HG03095 (cell line): ENCODE measurements at regions not wholly inside any gene's neighbourhood (a gene's known extent, or its start where the extent isn't known, plus 50 kb on each side); places are given as distances from the start of the nearest gene placed in this dataset.
A peak's percentile ranks its signal among the peaks of the same experiment; 100 is the strongest.
"Not testable (repeated sequence)": the region's sequence is repeated elsewhere in the genome, so short reads cannot be mapped to it uniquely, and the experiment has no call there.

Experiments used
- ATAC-seq: cut with Tn5 transposase; IDR thresholded peaks from one replicate; pipeline ENCODE4 v1.9.1; 2021; ENCODE audit warnings: moderate library complexity; ENCODE audit not compliant: unreplicated experiment

DNA sequence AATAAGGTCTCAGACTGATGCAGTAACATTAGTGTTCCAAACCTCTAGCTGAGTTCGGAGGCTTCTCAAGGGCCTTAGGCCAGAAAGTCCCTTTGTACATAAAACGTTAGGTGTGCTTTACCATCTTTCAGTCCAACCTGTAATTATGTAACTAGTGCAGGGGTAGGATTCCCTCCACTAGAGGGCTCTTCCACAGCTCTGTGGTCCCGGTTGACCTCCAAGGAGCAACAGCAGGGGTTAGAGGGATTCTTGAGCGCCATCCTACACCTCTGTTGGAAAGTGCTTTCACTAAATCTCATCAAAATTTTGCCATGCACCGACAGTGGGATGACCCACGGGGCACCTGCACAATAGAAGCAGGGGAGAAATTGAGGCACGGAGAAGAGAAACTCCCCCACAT is 155.8 kb upstream of the LRP1B start:
- peak; percentile 54 for ATAC-seq

DNA sequence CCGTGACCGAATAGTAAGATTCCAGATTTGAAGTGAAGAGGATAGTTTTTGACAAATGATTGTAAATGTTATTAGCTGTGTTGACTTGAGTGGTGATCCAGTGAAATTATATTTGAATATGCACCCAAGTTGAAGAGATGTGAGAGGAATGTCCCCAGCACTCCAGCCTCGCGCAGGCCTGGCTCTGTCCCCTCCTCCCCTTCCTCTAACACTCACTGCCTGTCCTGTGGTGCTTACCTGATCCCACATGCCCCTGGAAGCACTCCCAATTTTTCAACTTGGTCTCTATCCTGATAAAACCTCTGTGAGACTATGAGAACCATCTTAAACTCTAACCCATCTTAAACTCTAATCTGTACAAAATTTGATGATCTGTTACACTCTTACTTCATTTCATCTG is 154.7 kb upstream of the LRP1B start:
- ATAC-seq: no peak

DNA sequence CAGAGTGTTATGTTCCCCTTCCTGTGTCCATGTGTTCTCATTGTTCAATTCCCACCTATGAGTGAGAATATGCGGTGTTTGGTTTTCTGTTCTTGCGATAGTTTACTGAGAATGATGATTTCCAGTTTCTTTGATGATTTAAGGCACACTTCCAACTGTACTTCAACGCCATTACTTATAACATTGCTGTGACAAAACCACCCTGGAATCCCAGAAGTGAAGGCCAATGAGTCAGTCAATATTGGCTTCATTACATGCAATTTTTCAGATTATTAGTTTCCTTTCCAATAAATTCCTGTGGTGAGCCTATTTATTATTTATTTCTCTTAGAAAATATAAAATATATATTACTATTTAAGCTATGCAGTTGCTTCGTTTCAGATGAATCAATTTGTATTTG is 153.5 kb upstream of the LRP1B start:
- ATAC-seq: not testable (repeated sequence)

DNA sequence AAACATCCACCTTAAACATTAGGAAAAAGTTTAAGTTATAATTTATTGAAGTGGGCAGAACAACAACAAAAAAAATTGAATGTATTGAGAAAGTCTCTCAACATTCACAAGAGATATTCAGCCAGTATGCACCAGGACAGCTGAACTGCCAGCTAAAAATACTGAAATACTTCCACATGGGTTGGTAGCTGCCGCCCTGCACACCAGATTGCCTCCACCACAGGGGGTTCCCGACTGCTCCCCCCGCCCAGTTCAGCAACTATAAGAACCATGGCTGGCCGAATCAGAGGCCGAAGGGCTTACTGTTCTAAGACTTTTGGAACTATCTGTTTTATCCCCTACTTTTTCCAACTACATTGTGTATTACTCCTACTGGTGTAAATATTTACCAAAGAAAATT is 150.0 kb upstream of the LRP1B start:
- ATAC-seq: no peak

DNA sequence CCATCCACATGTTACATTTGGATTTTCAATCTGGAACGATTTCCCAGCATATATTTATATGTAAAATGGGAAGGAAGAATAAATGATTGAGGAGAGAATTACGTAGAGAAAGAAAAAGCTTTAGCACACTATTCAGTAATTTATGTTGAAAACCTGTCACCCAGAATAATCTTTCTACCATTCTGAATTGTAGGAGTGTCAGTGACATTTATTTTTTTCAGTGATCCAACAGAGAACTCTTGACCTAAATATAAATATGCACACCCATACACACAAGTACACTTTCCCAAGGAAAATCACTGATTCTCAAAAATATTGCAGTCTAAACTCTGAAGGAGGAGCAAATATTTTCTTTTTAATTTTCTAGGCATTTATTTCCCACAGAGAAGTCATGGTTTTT is 140.2 kb upstream of the LRP1B start:
- ATAC-seq: no peak

DNA sequence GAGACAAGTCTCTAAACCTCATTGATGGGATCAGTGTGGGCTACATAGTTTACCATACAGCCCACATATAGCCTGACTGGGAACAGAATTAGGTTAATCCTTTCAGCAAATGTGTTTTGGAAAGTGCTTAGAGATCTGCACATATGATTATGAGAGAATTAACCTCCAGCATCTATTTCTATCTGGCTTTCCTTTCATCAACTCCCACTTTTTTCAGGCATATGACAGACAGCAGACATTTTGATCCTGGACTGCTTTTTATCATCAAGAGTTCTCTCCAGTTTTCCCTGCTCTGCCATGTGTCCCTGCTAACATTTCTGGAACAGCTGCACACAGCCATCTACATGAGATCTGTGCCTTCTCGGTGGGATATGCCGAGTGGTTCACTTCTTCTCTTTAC is 139.5 kb upstream of the LRP1B start:
- ATAC-seq: no peak

DNA sequence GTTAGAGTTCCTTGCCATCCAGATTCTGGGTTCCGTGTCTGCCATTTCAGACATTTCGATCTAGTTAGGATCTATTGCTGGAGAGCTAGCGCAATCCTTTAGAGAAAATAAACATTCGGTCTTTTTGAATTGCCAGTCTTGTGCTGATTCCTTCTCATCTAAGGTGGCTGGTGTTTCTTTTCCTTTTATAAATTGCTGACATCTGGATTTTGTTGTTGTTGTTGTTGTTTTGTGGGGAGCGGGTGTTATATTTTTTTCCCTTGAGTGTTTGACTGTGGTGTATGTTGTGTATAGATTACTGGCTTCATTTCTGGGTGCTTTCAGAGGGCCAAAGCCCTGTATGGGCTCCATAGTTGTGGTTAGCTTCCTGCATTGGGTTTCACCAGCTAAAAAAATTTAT is 128.5 kb upstream of the LRP1B start:
- ATAC-seq: no peak

DNA sequence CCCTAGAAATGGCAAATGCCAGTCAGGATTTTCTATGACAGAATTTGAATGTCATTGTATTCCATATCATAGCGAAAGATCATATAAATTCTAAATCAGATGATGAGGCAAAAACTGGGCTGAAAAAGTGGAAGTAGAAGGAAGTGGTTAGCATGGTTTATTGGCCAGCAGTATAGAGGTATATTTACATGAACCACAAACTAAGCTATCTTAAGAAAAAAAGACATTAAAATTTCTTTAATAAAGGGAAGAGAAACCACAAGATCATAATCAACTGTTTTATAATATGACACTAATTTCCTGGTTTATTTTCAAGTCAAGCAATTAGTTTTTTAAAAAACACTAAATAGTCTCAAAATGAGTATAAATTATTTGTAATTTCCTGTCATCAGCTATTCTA is 123.2 kb upstream of the LRP1B start:
- ATAC-seq: no peak

DNA sequence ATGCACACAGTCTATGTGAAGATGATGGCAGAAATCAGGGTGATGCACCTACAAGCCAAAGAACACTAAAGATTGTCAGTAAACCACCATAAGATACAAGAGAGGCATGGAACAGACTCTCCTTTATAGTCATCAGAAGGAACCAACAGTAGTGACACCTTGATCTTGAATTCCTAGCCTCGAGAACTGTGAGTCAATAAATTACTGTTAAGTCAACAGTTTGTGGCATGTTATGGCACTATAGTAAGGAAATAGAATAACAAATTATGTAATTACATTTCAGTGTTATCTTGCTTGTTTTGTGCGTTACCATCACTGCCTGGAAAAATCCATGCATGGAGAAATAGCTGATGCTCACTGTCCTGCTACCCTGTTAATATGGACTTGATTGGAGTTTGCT is 110.2 kb upstream of the LRP1B start:
- ATAC-seq: no peak

DNA sequence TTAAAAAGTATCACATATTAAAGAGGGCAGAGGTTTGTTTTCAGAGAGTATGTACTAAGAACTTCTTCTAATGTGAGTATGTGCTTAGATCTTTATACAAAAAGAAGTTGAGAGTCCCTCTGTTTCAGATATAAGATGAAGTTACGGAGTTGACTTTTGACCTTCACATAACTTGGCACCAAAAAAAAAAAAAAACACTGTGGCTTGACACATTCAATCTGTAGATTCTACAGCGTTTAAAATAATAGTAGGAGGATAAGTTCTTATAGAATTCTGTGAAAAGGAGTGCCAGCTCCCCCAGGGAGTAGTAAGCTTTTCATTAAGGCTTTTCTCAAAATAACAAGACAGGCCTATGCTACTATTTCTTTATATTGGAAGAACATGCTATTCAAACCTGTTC is 105.4 kb upstream of the LRP1B start:
- no peak for ATAC-seq

DNA sequence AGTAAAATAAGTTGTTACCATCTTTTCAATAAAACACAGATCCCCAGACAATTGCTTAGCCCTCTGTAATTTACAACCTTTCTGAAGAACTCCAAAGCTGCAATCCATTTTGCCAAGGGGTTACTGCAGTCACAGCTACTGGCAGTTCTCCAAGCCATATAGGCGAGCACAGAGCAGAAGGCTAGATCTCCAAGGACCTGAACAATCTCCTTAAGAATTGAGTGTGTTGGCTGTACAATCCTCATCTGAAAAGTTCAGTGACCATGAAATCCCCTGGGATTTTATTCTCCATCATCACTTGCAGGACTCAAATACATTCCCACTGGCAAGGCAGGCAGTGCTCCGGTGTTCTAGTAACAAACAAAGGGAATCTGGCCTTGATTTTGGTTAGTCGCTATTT is 103.9 kb upstream of the LRP1B start:
- no peak for ATAC-seq

DNA sequence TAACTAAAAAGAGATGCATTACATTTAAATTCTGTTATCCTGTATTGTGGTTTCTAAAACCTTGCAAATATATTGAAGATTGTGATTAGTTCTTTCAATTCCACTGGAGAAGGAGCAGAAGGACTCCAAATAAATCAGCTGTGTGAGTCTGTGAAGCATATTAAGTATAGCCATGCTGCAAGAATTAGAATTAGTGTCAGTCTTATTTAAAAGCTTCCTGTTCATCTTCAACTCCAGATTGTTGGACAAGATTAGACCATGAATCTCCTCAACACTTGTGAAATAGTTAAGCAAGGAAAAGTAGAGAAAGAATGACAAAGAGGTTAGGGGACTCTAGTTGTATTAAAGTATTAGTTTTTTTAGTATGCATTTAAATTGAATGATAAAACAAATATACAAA is 92.5 kb upstream of the LRP1B start:
- no peak for ATAC-seq

DNA sequence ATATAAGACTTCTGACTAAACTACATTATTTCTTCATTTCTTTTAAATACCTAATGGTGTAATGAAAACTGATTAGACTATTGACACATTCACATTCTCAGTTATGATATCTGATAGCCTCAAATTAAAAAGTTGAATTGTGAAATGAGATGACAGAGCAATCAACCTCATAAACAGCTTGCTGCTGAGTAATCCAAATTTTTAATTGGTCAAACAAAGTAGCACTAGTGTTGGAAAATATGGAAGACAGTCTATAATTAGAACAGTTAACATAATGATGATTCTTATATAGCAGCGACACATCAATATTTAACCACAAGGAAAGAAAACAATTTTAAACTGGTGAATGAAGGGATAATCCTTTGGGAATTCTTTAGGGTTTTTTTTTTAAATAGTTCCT is 91.9 kb upstream of the LRP1B start:
- no peak for ATAC-seq

DNA sequence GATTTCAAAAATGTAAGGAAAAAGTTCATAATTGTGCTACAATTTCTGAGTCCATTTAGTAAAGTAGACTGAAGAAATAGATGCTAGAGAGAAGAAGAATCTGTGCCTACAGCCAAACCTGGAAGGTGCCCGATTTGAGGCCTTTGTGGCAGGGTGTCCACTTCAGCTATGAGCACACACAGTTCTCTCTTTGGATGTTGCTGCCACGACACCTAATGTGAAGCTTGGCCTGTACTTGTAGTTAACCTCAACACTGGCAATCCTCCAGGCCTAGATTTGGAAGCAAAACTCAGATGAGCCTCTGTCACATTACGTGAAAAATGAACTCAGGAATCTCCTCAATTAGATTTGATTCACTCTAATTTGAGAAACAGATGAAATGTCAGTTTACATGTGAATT is 90.1 kb upstream of the LRP1B start:
- ATAC-seq: no peak

DNA sequence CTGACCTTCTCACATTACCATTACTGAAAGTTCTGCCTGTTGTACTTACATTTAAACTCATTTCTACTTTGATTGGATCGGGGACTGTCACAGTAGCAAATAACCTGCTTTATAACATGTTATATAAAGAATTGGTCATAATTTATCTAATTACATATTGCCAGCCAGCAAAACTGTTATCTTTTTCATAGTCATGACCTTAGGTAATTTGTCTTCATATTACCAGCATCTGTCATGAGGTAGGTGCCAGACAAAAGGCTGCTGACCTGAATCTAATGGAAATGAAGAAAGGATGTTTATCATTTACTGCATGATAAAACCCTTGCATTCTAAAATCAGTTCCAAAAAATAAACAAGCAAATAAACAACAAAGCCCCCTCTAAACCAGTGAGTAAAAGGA is 89.4 kb upstream of the LRP1B start:
- ATAC-seq: no peak

DNA sequence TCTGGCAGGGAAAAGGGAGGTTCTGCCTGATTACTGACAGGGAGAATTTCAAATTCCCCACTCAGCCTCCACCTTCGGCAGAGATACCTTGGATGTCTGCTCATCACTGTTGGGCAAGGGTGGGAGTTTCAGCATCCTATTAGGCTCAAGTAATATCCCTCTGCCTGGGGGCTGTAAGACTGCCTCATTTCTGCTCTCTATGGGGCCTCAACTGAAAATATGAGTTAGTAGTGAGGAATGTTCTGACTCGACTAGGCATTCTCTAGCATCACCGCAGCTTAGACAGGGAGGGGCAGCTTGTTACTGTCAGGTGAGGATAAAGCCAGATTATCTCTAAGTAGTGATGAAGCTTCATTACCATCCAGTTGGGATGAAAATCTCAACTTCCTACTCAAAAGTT is 87.7 kb upstream of the LRP1B start:
- no peak for ATAC-seq

DNA sequence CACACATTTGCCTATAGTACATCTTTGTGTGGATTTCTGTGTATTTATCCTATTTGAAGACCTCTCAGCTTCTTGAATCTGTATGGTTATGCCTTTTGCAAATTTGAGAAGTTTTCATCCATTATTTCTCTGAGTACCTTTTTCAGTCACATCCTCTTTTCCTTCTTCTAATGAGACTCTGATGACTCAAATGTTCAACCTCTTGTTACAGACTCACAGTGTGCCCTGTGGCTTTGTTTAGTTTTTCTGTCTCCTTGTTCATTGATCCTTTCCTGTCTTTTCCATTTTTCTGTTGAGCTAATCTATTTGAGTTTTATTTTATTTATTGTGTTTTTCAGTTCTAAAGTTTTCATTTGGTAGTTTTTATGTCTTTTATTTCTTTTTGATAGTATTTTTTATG is 87.0 kb upstream of the LRP1B start:
- no peak for ATAC-seq

DNA sequence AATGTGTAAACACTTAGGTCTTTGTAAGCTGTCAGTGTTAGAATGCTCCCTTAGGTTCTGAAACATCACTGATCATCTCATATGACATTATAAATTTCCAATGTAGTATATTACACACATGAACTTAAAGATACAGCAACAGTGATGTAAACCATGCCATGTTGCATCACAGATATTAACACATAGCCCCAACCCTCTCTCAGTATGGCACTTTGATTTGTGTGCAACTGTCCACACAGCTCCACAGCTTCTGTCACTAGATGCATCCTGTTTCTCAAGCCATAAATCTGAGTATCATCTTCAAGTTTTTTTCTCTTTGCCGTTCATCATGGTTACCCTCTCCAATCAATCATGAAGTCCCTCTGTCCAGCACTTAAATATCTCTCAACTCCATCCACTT is 69.2 kb upstream of the LRP1B start:
- ATAC-seq: no peak

DNA sequence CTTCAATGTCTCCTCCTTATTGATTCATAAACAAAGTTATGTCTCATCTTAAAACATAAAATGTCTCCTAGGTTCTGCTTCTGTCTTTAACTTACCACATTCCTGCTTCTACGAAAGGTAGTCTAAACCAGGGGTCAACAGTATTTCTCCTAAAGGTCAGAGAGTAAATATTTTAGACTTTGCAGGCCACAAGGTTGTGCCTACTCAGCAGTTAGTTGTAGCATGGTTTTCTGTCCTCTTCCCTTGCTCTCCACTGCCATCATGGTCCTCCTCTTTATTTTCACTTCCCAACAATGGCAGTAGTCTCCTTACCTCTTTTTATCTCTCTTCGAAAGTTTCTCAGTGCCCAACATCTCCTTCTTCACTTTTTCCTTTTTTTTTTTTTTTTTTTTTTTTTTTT is 68.3 kb upstream of the LRP1B start:
- no peak for ATAC-seq

DNA sequence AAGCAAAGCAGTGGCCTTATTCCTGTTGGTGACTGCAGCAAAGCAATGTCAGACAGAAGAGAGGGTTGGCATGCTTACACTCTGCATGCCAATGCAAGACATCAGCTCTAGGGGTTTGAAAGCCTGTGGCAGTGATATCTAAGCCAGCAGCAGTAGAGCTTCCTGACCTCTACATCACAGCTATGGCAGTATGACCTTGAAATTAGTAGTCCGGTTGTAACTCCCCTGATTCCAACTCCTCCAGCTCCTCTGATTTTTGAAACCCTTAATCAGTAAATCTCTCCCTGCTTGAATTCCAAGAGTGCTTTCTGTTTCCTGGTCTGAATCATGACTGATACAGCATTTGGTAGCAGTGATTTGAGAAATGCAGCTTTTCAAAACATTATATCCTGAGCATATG is 60.0 kb upstream of the LRP1B start:
- no peak for ATAC-seq

DNA sequence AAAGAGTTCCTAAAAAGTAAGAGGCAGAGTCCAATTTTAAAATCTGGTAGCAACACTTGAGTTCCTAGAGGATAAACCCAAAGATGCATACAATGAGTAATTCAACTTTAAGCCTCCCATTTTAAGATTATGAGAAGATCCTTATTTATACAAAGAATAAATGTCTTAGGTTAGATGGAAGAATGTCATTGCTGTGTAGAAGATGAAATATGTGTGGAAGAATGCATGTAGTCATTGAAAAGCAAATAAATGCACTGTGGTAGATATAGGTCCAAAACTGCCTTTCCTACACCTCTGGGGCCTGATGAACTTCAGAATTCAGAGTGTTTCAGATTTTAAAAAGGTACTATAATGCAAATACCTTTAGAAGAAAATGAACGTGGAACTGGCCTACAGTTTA is 58.7 kb upstream of the LRP1B start:
- ATAC-seq: no peak

DNA sequence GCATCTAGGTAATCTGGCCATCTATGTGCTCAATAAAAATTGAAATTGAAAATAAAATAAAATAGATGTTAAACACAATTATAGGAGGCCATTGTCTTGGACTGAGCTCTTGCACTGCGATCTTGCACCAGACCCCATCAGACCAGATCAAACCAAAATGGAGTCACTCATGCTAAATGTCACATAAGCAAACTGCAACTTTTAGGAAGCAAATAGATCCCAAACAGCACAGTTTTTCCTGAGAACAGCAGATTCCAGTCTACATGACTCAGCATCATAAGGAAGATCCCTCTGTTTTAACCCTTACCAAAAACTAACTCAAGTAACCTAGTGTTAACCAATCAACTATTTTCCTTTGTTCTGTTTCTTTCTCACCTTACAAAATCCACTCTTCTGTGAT is 57.7 kb upstream of the LRP1B start:
- no peak for ATAC-seq

DNA sequence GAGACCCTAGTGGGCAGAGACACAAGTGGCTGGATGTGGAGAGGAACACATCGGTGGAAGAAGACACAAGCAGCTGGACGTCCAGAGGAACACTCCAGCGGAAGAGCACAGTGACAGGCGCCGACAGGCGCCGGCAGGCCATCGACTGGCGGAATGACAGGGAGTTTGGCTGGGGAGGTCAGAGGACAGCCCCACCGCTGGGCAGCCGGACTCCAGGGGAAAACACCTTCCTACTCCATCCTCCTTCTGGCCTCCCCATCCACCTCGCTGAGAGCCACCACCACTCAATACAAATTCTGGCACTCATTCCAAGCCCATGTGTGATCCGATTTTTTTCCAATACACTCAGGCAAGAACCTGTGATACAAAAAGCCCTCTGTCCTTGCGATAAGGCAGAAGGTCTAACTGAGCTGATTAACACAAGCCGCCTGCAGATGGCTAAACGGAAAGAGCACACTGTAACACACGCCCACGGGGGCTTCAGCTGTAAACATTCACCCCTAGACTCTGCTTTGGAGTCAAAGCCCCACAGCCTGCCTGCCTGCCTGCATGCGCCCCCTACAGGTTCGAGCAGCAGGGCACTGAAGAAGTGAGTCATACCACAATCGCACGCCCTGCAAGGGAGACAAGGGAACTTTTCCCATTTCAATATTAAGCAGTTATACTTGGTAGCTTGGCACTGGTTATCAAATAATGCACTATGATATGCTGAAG is 50.2 kb upstream of the LRP1B start:
- ATAC-seq: no peak
